Glomerular endothelial cell (primary cell): ENCODE measurements at regions not wholly inside any gene's neighbourhood (a gene's known extent, or its start where the extent isn't known, plus 50 kb on each side); places are given as distances from the start of the nearest gene placed in this dataset.
A peak's percentile ranks its signal among the peaks of the same experiment; 100 is the strongest.

Source experiments
- DNase-seq: peaks from one replicate; pipeline ENCODE4 v3.0.0-alpha.2; 2011; ENCODE audit warnings: low read depth, low spot score; ENCODE audit errors: extremely low read depth

GRCh38 chr1:56442290-56442877 is 137.0 kb downstream of the PLPP3 start:
- no peak for DNase-seq

- no peak for DNase-seq
Measured at GRCh38 chr1:56441601-56442000, 137.8 kb downstream of the PLPP3 start.

GRCh38 chr1:56439610-56440264 is 139.6 kb downstream of the PLPP3 start:
- no peak for DNase-seq

GRCh38 chr1:56438901-56439551 is 140.3 kb downstream of the PLPP3 start:
- no peak for DNase-seq

- no peak for DNase-seq
Measured at GRCh38 chr1:56437959-56438358, 141.4 kb downstream of the PLPP3 start.

- no peak for DNase-seq
Measured at GRCh38 chr1:56436912-56437417, 142.4 kb downstream of the PLPP3 start.

- DNase-seq: no peak
Measured at GRCh38 chr1:56436296-56436695, 143.1 kb downstream of the PLPP3 start.

GRCh38 chr1:56435434-56436262 is 143.7 kb downstream of the PLPP3 start:
- DNase-seq: no peak

GRCh38 chr1:56434740-56435139 is 144.6 kb downstream of the PLPP3 start:
- no peak for DNase-seq

- no peak for DNase-seq
Measured at GRCh38 chr1:56434025-56434424, 145.3 kb downstream of the PLPP3 start.

GRCh38 chr1:56433056-56433577 is 146.2 kb downstream of the PLPP3 start:
- no peak for DNase-seq

- DNase-seq: no peak
Measured at GRCh38 chr1:56432166-56432971, 147.0 kb downstream of the PLPP3 start.

GRCh38 chr1:56430141-56430839 is 149.1 kb downstream of the PLPP3 start:
- DNase-seq: no peak

GRCh38 chr1:56429288-56429687 is 150.1 kb downstream of the PLPP3 start:
- DNase-seq: no peak

GRCh38 chr1:56426587-56427381 is 152.6 kb downstream of the PLPP3 start:
- DNase-seq: no peak

- DNase-seq: no peak
Measured at GRCh38 chr1:56425494-56426037, 153.8 kb downstream of the PLPP3 start.

GRCh38 chr1:56424744-56425493 is 154.4 kb downstream of the PLPP3 start:
- DNase-seq: peak; percentile 64

GRCh38 chr1:56423716-56424115 is 155.6 kb downstream of the PLPP3 start:
- DNase-seq: no peak
